Cardiac fibroblast (primary cell): ENCODE measurements at regions not wholly inside any gene's neighbourhood (a gene's known extent, or its start where the extent isn't known, plus 50 kb on each side); places are given as distances from the start of the nearest gene placed in this dataset.

ENCODE experiments used
- DNase-seq, 2 donors: peaks; one replicate each; pipeline versions ENCODE4 v3.0.0 to v3.0.0-alpha.2; 2010; ENCODE audit warnings: low read depth in 2 of 2
- H3K4me3 ChIP-seq, 2 donors: replicated peaks in 1 of 2; 1 replicate in 1 of 2; 2 replicates in 1 of 2; pipeline ENCODE4 v1.5.1; 2011; ENCODE audit warnings: low read depth in 2 of 2, low read length in 2 of 2, mild to moderate bottlenecking in 2 of 2, moderate library complexity in 1 of 2
- CTCF ChIP-seq: IDR thresholded peaks from one replicate; pipeline ENCODE4 v1.5.1; 2011; ENCODE audit warnings: low read depth, mild to moderate bottlenecking, low read length, inconsistent platforms

DNA sequence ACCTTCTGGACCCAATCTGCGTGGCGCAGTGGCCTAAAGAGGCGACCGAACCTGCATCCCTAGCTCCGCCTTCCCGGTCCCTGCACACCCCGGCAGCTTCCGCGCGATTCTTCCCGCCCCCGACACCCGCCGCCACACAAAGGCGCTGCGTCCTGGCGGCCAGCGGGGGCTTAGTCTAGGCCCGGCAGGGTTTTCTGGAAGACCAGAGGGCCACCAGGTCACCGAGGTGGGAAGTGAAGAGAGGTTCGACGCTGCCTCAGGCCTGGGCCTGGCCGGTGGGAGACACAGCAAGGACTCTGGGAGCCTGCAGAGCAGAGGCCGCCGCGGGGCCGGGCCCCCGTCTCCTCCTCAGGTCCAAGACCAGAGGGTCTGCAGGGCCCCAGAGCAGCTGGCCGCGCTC lies 154.9 kb downstream of the OR2B2 start:
- DNase-seq, result peak in 1 of 2 donors; percentile 16
- TF ChIP-seq CTCF, result no peak
- peak overlapping the region in 1 of 2 donors; percentile 17 for H3K4me3 ChIP-seq

DNA sequence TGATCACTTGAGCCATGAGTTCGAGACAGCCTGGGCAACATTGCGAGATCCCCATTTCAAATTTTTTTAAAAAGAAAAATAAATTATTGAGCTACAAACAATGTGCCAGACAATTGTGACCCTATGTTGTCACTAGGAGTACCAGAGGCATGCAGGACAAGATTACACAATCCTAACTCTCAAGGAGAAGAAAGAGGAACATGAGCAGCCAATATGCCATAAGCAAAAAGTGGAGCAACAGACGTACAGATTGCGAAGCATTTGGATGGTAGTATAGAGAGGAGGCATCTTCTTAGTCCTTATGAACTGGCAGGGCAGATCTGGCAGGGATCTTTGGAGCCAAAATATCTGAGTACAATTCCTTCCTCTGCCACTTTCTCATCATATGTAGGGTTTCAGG lies 156.4 kb downstream of the OR2B2 start:
- H3K4me3 ChIP-seq, result no peak overlapping the region
- no peak for TF ChIP-seq CTCF
- no peak for DNase-seq

GRCh38 chr6:27754408-27754782 lies 157.8 kb downstream of the OR2B2 start:
- H3K4me3 ChIP-seq, result peak overlapping the region; percentile 43 to 48
- no peak for TF ChIP-seq CTCF
- DNase-seq, result no peak

- DNase-seq, result peak; percentile 81 to 84
- H3K4me3 ChIP-seq, result peak overlapping the region; percentile 43 to 69
- TF ChIP-seq CTCF, result peak; percentile 23
Observed at GRCh38 chr6:27753668-27754407, 158.4 kb downstream of the OR2B2 start.

- peak; percentile 71 for TF ChIP-seq CTCF
- peak overlapping the region; percentile 69 to 83 for H3K4me3 ChIP-seq
- peak; percentile 86 to 87 for DNase-seq
Observed at GRCh38 chr6:27752038-27752885, 159.9 kb downstream of the OR2B2 start.

DNA sequence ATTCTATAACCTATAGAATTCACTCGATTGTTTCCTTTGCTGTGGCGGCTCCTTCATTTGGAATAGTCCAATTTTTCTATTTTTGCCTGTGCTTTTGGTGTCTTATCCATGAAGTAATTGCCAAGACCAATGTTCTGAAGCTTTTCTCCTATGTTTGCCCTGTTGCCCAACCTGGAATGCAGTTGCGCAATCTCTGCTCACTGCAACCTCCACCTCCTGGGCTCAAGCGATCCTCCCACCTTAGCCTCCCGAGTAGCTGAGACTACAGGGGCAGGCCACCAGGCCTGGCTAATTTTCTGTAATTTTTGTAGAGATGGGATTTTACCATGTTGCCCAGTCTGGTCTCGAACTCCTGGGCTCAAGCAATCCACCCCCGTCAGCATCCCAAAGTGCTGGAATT lies 163.5 kb downstream of the OR2B2 start:
- DNase-seq, result no peak
- no peak overlapping the region for H3K4me3 ChIP-seq
- no peak for TF ChIP-seq CTCF
